Esophagus muscularis mucosa (tissue), 3 donors: ENCODE measurements at regions not wholly inside any gene's neighbourhood (a gene's known extent, or its start where the extent isn't known, plus 50 kb on each side); places are given as distances from the start of the nearest gene placed in this dataset.
"Not testable (repeated sequence)": the region's sequence is repeated elsewhere in the genome, so short reads cannot be mapped to it uniquely, and the experiment has no call there.

Source experiments
- CTCF ChIP-seq, 3 experiments: fragments of 200-600 bp in 2 of 3; fragments of 450-650 bp in 1 of 3; sonication (generic) in 2 of 3; IDR thresholded peaks; one replicate each; pipeline ENCODE4 v1.5.1; 2017 to 2019; ENCODE audit warnings: antibody characterized with exemption in 3 of 3, mild to moderate bottlenecking in 2 of 3, moderate library complexity in 1 of 3
- POLR2AphosphoS5 ChIP-seq, 2 donors: sonication (generic); formaldehyde crosslinking; IDR thresholded peaks; one replicate each; pipeline ENCODE4 v1.6.1; 2017; ENCODE audit warnings: antibody characterized with exemption in 2 of 2

- not testable (repeated sequence) for TF ChIP-seq CTCF, POLR2AphosphoS5 (IDR thresholded peaks at IDR 0.05)
Measured at GRCh38 chr3:30455112-30455511, 151.3 kb upstream of the TGFBR2 start.
